ENCODE measurements at regions not wholly inside any gene's neighbourhood (a gene's known extent, or its start where the extent isn't known, plus 50 kb on each side); places are given as distances from the start of the nearest gene placed in this dataset.
"Not testable (repeated sequence)": the region's sequence is repeated elsewhere in the genome, so short reads cannot be mapped to it uniquely, and the experiment has no call there.

DNA sequence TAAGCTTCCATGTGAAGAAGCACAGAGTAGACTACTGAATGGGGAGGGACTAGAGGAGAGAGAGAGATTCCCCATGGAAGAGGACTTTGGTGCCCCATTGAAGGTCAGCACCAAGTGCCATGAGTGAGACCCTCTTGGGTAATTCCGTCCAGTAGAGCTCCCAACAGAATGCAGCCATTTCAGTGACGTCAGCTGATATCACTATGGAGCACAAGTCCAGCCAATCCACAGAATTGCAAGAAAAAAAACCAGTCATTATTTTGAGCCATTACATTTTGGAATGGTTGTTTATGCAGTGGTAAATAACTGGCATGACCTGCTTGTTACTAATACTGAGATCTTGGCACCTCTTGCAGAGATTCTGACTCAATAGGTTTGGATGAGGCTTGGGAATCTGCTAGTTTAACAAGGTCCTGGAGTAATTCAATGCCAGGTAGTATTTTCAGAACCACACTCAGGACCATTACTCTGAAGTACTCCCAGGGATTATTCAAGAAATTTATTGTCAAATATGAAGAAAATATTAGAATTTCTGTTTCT is 52.6 kb upstream of the SP8 start:
- DNase-seq (ENCODE audit: low read depth in 2 of 2): no peak

DNA sequence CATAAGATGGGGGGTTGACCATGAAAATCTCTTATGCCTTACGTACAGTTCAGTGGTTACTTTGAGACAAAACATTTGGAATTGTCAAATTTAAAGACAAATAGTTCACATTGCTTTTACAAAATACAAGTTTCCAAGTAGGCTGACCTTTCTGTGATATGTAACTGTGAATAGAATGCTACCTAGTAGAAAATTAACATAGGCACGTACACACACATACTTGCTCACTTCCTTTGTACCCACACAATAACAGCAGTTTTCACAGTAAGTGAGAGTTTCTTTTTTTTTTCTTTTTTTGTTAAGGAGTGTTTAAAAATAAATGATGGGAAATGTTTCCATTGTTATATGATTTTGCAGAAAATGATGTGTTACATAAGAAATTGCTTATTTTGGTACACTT is 53.3 kb upstream of the SP8 start:
- DNase-seq (ENCODE audit: low read depth in 2 of 2): no peak

DNA sequence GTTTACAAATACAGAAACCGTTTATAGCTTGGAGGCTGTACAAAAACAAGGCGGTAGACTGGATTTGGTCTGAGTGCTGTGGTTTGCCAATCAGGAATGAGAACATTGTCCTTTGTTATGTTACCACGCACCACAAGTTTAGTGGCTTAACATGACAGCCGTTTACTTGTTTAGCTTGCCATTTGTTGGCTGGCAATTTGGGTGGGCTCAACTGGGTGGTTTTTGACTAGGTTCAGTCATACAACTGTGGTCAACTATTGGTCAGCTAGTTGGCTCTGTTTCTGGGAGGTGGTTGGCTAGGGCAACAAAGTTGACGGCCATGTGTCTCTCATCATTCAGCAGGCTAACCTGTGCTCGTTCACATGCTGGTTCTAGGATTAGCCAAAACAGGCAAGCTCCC is 60.1 kb upstream of the SP8 start:
- DNase-seq (ENCODE audit: low read depth in 2 of 2): no peak

GRCh38 chr7:20858951-20859350 is 72.3 kb upstream of the SP8 start:
- no peak for DNase-seq (ENCODE audit: low read depth in 2 of 2)

GRCh38 chr7:20861468-20861867 is 74.8 kb upstream of the SP8 start:
- no peak for DNase-seq (ENCODE audit: low read depth in 2 of 2)

GRCh38 chr7:20862554-20862953 is 75.9 kb upstream of the SP8 start:
- DNase-seq (ENCODE audit: low read depth in 2 of 2): no peak

DNA sequence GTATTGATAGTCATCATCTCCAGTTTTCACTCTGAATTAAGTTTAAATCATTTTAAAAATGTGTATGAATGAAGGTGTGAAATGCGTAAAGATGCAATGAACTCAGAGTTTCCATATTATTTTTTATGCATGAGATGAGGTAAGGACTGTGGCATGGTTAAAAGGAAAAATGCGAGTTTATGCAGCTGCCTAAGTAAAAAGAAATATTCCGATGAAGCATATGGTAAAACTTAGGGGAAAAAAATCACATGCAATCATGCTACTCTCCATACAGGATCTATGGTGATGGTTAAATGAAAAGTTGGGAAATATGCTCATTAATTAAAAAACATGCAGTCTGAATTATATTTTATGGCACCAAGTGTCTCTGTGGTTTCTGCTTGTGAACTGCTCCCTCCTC is 77.5 kb upstream of the SP8 start:
- DNase-seq (ENCODE audit: low read depth in 2 of 2): no peak

DNA sequence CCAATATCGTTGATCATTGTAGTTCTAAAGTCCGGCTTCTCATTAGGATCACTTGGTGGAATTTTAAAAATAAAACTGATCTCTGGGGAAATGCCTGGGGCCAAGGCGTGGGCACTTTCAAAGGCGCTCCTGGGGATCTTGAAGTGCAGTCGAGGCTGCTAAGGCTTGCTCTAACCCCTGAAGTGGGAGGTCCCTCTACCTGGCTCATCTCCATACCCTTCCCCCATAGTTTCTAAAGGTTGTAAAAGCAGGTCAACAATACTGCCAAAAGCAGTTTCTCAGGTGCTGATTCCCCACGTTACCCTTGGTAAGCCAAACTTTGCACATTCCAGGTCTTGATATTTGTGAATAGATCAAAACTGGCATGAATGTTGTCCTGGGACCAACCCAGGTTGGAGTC is 79.0 kb upstream of the SP8 start:
- no peak for DNase-seq (ENCODE audit: low read depth in 2 of 2)

DNA sequence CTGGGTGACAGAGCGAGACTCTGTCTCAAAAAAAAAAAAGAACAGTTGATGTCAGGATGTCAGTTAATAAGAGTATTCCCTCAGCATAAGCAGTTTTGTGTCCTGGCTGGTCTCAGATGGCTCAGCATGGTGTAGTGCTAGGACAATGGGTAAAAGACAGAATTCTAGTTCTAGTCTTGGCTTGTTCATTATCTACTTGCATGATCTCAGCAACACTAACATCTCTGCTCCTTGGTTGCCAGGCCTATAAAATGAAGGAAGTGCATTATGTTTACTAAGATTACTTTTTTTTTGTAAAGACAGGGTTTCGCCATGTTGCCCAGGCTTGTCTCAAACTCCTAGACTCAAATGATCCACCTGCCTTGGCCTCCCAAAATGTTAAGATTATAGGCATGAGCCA is 84.3 kb upstream of the SP8 start:
- DNase-seq (ENCODE audit: low read depth in 2 of 2): no peak

DNA sequence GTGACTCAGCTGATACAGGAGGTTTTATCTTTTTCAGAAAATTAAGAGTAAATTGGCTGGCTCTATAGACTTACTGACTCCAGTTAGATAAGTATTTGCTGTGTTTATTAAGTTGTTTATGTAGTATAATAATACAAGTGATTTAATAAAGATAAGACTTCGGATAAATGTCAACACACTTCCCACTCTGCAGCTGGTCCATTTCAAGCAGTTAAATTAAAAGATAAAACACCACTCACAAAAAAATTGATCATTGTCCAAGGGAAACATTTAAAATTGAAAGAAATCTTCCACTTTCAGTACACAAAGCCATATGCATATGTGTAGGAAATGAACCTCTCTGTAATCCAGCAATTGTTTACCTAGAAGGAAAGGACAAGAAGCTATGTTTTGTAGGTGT is 106.1 kb upstream of the SP8 start:
- DNase-seq (ENCODE audit: low read depth in 2 of 2): no peak

- no peak for DNase-seq (ENCODE audit: low read depth in 2 of 2)
Measured at GRCh38 chr7:20894806-20895205, 108.1 kb upstream of the SP8 start.

DNA sequence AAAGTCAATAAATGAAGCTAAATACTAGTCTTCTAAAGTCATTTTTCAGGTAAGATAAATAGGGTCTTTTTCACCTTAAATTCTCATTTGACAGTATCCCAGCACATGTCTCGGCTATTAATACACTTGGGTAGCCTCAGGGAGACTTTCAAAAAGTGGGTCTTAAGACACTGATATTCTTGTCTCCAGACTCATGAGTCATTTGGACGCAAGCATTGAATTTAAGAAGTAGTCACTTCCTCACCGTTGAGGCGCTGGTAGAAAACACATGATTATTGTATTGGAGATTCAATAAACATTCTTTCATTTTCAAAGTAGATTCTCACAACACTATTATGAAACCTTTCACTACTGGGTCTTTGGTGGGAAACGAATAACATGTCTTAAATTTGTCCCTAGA is 108.9 kb upstream of the SP8 start:
- no peak for DNase-seq (ENCODE audit: low read depth in 2 of 2)

- no peak for DNase-seq (ENCODE audit: low read depth in 2 of 2)
Measured at GRCh38 chr7:20896996-20897395, 110.3 kb upstream of the SP8 start.

DNA sequence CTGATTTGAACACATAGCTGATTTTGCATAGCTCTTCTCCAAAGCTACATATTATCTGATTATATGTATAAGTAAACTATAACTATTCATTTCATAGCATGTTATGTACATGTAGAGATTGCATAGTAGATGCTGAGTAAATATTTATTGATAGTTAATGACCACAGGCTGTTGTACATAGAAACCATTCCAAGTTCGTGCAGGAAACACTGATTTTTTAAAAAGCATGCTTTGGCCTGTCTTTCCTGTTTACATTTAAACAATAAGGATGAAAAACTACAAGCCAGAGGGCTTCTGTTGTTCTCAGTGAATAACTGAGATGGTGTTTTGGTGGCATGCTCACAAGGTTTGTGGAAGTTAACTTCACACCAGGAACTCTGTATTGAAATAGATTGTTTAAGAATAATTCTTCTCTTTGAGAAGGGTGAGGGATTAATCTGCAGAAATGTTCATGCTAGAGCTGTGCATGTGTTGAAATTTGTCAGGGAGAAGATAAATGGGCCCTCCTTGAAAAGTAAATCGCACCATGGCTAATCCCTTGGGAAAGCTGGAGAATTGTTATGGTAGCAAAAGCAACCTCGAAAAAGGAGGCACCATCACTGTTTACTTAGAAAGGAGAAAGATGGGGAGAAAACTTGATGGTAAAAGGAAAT is 120.2 kb upstream of the SP8 start:
- DNase-seq (ENCODE audit: low read depth in 2 of 2): no peak

DNA sequence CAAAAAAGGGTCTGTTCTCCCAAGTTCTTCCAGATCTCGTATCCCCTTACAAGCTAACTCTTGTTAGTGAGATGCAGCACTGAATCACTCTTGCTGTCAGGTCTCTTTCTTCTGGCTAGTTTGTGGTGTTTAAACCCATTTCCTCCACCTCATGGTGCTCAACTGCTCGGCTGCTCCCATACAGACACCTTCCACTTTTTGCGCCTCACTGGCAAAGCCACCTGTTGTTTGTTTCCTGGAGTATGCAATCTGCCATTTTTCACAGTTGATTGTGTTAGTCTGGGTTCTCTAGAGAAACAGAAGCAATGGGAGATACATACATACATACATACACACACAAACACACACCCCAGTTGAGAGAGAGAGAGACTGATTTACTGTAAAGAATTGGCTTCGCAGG is 124.4 kb upstream of the SP8 start:
- DNase-seq (ENCODE audit: low read depth in 2 of 2): no peak

- no peak for DNase-seq (ENCODE audit: low read depth in 2 of 2)
Measured at GRCh38 chr7:20913853-20914252, 127.2 kb upstream of the SP8 start.

DNA sequence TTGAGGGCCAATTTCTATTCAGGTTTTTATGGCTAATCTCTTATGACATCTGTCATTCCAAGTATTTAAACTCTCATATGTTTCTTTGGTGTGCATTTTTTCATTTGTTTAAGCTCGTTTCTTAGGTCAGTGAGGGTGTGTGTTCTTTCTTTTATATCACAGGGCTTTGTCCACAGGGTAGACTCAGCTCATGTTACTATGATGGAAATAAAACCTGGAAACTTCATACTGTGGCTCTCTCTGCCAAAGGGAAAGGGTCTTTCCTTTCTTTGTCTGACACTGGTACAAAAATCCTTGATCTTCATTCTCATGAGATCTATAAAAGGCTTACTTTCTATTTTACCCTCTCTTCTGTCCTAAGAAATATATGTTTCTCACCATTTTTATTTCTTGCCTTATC is 129.6 kb upstream of the SP8 start:
- DNase-seq (ENCODE audit: low read depth in 2 of 2): no peak

- no peak for DNase-seq (ENCODE audit: low read depth in 2 of 2)
Measured at GRCh38 chr7:20917603-20918002, 130.9 kb upstream of the SP8 start.

DNA sequence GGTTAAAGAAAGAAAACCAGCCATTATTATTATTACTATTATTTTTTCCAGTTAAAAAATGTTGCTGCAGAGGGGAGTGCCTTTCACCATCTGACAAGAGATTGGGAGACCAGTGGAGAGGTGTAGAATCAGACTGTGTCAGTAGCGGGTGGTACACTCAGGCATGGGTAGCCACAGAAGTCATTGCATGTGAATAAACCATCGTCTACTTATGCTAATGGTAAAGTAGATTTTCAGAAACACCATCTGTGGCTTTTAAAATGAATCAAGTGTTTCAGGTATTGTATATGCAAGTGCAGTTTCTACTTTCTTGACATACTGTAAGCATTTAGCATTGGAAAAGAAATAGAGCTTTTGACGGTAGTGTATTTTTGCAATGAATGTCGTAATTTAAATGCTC is 131.5 kb upstream of the SP8 start:
- DNase-seq (ENCODE audit: low read depth in 2 of 2): no peak

GRCh38 chr7:20927178-20927577 is 140.5 kb upstream of the SP8 start:
- DNase-seq (ENCODE audit: low read depth in 2 of 2): not testable (repeated sequence)

DNA sequence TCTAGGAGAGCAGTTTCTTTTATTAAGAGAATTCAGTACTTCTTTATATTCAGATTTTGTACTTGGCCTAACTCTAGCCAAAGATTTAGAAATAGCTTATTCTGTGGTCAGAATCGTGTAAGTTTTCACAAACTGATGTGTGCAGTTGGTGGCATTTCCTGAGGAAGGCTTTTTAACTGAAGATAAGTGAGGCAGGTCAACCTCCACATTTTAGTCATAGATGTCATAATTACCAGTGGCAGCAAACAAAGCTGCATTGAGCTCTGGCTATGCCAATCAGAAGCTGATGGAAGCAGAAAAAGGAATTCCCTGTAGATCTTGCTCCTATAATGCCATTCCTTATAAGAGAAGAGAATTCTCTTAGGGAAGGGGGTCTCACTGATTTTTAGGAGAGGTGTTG is 141.3 kb upstream of the SP8 start:
- no peak for DNase-seq (ENCODE audit: low read depth in 2 of 2)

GRCh38 chr7:20929199-20929598 is 142.5 kb upstream of the SP8 start:
- DNase-seq (ENCODE audit: low read depth in 2 of 2): no peak

GRCh38 chr7:20931739-20932138 is 145.1 kb upstream of the SP8 start:
- DNase-seq (ENCODE audit: low read depth in 2 of 2): no peak

- no peak for DNase-seq (ENCODE audit: low read depth in 2 of 2)
Measured at GRCh38 chr7:20932785-20933527, 146.3 kb upstream of the SP8 start.

Measured in fibroblast of skin of left quadriceps (primary cell).